ENCODE measurements at regions not wholly inside any gene's neighbourhood (a gene's known extent, or its start where the extent isn't known, plus 50 kb on each side); places are given as distances from the start of the nearest gene placed in this dataset.

DNA sequence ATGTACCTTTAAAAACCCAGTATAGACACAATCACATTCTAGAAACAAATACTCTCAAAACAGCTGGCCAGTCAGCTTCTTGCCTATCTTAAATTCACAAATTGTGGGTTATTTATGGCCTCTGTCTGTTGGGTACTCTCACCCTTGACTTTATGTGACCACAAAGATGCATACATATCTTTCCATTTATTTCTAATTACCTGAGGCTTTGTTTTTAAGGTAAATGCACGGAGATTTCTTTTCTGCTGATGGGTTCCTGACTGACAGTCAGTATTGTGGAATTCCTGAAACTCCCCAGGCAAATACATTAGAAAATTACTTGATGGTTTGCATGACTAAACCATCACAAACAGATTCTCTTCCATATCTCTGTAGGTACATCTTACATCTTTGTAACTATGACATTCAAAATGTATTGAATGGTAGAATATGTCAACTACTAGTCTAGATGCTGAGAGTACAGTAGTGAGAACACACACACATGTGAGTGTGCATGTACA is 107.7 kb downstream of the EDEM1 start:
- TF ChIP-seq ZFP62 (CRISPR knock-in tag; IDR thresholded peaks at IDR 0.05) (no peak), ZNF232 (CRISPR knock-in tag; IDR thresholded peaks at IDR 0.05; ENCODE audit: borderline replicate concordance) (no peak)
